ENCODE measurements at regions not wholly inside any gene's neighbourhood (a gene's known extent, or its start where the extent isn't known, plus 50 kb on each side); places are given as distances from the start of the nearest gene placed in this dataset.

- H3F3A ChIP-seq (replicated peaks; ENCODE audit: low read depth): no peaks in the 10 kb centered on the region
- H3K4me1 ChIP-seq (ENCODE audit: insufficient read depth): peaks cover 10% of the 10 kb centered on the region
- H2AFZ ChIP-seq: no peak overlapping the region
- TF ChIP-seq ZNF331 (CRISPR knock-in tag; IDR thresholded peaks at IDR 0.05; ENCODE audit: low read depth): no peak
- TF ChIP-seq, protein P1, sequence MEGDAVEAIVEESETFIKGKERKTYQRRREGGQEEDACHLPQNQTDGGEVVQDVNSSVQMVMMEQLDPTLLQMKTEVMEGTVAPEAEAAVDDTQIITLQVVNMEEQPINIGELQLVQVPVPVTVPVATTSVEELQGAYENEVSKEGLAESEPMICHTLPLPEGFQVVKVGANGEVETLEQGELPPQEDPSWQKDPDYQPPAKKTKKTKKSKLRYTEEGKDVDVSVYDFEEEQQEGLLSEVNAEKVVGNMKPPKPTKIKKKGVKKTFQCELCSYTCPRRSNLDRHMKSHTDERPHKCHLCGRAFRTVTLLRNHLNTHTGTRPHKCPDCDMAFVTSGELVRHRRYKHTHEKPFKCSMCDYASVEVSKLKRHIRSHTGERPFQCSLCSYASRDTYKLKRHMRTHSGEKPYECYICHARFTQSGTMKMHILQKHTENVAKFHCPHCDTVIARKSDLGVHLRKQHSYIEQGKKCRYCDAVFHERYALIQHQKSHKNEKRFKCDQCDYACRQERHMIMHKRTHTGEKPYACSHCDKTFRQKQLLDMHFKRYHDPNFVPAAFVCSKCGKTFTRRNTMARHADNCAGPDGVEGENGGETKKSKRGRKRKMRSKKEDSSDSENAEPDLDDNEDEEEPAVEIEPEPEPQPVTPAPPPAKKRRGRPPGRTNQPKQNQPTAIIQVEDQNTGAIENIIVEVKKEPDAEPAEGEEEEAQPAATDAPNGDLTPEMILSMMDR (conservative IDR thresholded peaks at IDR 0.05; ENCODE audit: low read depth in 2 of 2): no peak
- TF ChIP-seq, protein P2, sequence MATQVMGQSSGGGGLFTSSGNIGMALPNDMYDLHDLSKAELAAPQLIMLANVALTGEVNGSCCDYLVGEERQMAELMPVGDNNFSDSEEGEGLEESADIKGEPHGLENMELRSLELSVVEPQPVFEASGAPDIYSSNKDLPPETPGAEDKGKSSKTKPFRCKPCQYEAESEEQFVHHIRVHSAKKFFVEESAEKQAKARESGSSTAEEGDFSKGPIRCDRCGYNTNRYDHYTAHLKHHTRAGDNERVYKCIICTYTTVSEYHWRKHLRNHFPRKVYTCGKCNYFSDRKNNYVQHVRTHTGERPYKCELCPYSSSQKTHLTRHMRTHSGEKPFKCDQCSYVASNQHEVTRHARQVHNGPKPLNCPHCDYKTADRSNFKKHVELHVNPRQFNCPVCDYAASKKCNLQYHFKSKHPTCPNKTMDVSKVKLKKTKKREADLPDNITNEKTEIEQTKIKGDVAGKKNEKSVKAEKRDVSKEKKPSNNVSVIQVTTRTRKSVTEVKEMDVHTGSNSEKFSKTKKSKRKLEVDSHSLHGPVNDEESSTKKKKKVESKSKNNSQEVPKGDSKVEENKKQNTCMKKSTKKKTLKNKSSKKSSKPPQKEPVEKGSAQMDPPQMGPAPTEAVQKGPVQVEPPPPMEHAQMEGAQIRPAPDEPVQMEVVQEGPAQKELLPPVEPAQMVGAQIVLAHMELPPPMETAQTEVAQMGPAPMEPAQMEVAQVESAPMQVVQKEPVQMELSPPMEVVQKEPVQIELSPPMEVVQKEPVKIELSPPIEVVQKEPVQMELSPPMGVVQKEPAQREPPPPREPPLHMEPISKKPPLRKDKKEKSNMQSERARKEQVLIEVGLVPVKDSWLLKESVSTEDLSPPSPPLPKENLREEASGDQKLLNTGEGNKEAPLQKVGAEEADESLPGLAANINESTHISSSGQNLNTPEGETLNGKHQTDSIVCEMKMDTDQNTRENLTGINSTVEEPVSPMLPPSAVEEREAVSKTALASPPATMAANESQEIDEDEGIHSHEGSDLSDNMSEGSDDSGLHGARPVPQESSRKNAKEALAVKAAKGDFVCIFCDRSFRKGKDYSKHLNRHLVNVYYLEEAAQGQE (IDR thresholded peaks at IDR 0.05; ENCODE audit: unreplicated experiment): no peak
- TF ChIP-seq, protein P3, sequence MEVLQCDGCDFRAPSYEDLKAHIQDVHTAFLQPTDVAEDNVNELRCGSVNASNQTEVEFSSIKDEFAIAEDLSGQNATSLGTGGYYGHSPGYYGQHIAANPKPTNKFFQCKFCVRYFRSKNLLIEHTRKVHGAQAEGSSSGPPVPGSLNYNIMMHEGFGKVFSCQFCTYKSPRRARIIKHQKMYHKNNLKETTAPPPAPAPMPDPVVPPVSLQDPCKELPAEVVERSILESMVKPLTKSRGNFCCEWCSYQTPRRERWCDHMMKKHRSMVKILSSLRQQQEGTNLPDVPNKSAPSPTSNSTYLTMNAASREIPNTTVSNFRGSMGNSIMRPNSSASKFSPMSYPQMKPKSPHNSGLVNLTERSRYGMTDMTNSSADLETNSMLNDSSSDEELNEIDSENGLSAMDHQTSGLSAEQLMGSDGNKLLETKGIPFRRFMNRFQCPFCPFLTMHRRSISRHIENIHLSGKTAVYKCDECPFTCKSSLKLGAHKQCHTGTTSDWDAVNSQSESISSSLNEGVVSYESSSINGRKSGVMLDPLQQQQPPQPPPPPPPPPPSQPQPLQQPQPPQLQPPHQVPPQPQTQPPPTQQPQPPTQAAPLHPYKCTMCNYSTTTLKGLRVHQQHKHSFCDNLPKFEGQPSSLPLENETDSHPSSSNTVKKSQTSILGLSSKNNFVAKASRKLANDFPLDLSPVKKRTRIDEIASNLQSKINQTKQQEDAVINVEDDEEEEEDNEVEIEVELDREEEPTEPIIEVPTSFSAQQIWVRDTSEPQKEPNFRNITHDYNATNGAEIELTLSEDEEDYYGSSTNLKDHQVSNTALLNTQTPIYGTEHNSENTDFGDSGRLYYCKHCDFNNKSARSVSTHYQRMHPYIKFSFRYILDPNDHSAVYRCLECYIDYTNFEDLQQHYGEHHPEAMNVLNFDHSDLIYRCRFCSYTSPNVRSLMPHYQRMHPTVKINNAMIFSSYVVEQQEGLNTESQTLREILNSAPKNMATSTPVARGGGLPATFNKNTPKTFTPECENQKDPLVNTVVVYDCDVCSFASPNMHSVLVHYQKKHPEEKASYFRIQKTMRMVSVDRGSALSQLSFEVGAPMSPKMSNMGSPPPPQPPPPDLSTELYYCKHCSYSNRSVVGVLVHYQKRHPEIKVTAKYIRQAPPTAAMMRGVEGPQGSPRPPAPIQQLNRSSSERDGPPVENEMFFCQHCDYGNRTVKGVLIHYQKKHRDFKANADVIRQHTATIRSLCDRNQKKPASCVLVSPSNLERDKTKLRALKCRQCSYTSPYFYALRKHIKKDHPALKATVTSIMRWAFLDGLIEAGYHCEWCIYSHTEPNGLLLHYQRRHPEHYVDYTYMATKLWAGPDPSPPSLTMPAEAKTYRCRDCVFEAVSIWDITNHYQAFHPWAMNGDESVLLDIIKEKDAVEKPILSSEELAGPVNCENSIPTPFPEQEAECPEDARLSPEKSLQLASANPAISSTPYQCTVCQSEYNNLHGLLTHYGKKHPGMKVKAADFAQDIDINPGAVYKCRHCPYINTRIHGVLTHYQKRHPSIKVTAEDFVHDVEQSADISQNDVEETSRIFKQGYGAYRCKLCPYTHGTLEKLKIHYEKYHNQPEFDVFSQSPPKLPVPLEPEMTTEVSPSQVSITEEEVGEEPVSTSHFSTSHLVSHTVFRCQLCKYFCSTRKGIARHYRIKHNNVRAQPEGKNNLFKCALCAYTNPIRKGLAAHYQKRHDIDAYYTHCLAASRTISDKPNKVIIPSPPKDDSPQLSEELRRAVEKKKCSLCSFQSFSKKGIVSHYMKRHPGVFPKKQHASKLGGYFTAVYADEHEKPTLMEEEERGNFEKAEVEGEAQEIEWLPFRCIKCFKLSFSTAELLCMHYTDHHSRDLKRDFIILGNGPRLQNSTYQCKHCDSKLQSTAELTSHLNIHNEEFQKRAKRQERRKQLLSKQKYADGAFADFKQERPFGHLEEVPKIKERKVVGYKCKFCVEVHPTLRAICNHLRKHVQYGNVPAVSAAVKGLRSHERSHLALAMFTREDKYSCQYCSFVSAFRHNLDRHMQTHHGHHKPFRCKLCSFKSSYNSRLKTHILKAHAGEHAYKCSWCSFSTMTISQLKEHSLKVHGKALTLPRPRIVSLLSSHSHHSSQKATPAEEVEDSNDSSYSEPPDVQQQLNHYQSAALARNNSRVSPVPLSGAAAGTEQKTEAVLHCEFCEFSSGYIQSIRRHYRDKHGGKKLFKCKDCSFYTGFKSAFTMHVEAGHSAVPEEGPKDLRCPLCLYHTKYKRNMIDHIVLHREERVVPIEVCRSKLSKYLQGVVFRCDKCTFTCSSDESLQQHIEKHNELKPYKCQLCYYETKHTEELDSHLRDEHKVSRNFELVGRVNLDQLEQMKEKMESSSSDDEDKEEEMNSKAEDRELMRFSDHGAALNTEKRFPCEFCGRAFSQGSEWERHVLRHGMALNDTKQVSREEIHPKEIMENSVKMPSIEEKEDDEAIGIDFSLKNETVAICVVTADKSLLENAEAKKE (CRISPR knock-in tag; IDR thresholded peaks at IDR 0.05): no peak
- TF ChIP-seq ETS1 (IDR thresholded peaks at IDR 0.05): no peak
- TF ChIP-seq JUNB (IDR thresholded peaks at IDR 0.05; ENCODE audit: unreplicated experiment): no peak
- H3K9me3 Mint-ChIP-seq: no peaks in the 10 kb centered on the region
- no peaks in the 10 kb centered on the region for H3K79me2 ChIP-seq (replicated peaks; ENCODE audit: insufficient read depth)
- no peaks in the 10 kb centered on the region for H3K36me3 Mint-ChIP-seq (ENCODE audit: low read depth)
- no peaks in the 10 kb centered on the region for H3K27me3 Mint-ChIP-seq (ENCODE audit: insufficient read depth, low read depth, poor library complexity)
- peaks cover 19% of the 10 kb centered on the region; the same call in 2 of the 3 replicates for H3K4me1 Mint-ChIP-seq
- no peaks in the 10 kb centered on the region for H3K27me3 ChIP-seq (ENCODE audit: insufficient read depth)
- no peak overlapping the region for H3K4me3 Mint-ChIP-seq
- H3K4me3 ChIP-seq: no peak overlapping the region
- no peak overlapping the region for H3K27ac Mint-ChIP-seq
- no peaks in the 10 kb centered on the region for H3K36me3 ChIP-seq (ENCODE audit: insufficient read depth)
- H3K9me2 ChIP-seq (ENCODE audit: insufficient read depth): no peaks in the 10 kb centered on the region
- H4K20me1 ChIP-seq (replicated peaks; ENCODE audit: insufficient read depth): no peaks in the 10 kb centered on the region
- H3K4me2 ChIP-seq: no peak overlapping the region
- DNase-seq (ENCODE audit: low spot score): no peak
- no peak overlapping the region for H3K27ac ChIP-seq (ENCODE audit: low read depth)
- ATAC-seq: no peak
Measured at GRCh38 chr5:145233461-145233860, 601.7 kb downstream of the PRELID2 start.

Measured in GM23338 (cell line).